ENCODE measurements at regions not wholly inside any gene's neighbourhood (a gene's known extent, or its start where the extent isn't known, plus 50 kb on each side); places are given as distances from the start of the nearest gene placed in this dataset.

DNA sequence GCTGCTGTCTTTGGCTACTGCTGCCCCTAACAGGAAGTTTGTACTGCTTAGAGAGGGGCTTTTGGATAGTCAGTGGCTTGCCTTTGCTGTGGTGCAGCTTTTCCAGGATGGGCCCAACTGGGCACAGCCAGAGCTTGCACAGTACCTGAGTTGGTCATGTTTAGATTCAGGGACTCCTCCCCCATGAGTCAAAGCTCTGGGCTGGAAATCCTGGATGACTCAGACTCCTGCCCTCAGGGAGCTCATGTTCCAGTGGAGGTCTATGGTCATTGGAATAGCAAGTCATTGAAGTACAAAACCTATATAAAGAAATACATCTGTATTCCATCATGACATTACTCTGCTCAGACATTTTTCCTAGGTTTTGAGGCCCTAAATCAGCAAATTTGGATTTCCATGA, 66.7 kb upstream of the PJA1 start:
- TF ChIP-seq, protein P1, sequence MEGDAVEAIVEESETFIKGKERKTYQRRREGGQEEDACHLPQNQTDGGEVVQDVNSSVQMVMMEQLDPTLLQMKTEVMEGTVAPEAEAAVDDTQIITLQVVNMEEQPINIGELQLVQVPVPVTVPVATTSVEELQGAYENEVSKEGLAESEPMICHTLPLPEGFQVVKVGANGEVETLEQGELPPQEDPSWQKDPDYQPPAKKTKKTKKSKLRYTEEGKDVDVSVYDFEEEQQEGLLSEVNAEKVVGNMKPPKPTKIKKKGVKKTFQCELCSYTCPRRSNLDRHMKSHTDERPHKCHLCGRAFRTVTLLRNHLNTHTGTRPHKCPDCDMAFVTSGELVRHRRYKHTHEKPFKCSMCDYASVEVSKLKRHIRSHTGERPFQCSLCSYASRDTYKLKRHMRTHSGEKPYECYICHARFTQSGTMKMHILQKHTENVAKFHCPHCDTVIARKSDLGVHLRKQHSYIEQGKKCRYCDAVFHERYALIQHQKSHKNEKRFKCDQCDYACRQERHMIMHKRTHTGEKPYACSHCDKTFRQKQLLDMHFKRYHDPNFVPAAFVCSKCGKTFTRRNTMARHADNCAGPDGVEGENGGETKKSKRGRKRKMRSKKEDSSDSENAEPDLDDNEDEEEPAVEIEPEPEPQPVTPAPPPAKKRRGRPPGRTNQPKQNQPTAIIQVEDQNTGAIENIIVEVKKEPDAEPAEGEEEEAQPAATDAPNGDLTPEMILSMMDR (IDR thresholded peaks at IDR 0.05; ENCODE audit: control insufficient read depth, insufficient read depth, low read depth, low read length, missing control alignments), result no peak

DNA sequence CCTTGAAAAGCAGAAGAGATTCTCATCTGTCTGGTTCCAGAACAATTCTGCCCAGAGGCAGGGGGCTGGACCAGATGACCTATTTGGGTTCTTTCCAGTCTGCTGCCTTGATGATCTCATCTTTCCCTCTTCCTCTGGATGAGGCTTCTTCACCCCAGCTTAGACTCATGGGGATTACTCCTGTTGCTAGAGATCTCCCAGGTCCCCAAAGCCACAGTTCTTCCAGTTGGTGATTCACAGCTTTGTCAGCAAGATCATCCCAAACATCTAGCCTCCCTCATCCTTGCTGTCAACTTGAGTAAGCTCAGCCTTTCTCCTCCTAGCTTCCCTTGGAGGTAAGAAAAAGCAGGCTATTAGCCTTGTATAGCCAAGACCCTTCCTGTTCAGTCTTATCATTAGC, 64.2 kb upstream of the PJA1 start:
- peak; percentile 10 for DNase-seq (ENCODE audit: low read depth)
- H3K4me3 ChIP-seq (ENCODE audit: control insufficient read depth, low read depth, low read length), result no peak overlapping the region
- TF ChIP-seq, protein P1 (IDR thresholded peaks at IDR 0.05; ENCODE audit: control insufficient read depth, insufficient read depth, low read depth, low read length, missing control alignments), result no peak

More for the DNA sequence above, 66.7 kb upstream of the PJA1 start:
- DNase-seq (ENCODE audit: low read depth), result no peak
- no peak overlapping the region for H3K4me3 ChIP-seq (ENCODE audit: control insufficient read depth, low read depth, low read length)

DNA sequence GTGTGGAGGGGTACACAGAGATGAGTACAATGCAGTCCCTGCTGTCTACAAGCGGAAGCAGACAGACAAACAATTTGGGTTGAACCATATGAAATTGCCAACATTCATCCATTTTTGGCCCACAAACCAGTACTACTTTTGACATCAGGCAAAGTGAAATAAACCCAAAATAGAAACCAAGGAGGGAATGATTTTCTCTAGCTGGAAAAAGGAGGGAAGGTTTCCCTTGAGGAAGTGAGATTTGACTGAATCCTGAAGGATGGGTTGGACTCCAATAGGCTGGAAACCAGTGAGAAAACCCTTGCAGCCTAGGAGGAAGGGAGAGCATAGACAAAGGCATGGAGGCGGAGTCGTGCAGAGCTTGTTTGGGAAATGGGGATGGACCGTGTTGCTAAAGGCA, 63.5 kb upstream of the PJA1 start:
- no peak overlapping the region for H3K4me3 ChIP-seq (ENCODE audit: control insufficient read depth, low read depth, low read length)
- DNase-seq (ENCODE audit: low read depth), result no peak
- TF ChIP-seq, protein P1 (IDR thresholded peaks at IDR 0.05; ENCODE audit: control insufficient read depth, insufficient read depth, low read depth, low read length, missing control alignments), result no peak

DNA sequence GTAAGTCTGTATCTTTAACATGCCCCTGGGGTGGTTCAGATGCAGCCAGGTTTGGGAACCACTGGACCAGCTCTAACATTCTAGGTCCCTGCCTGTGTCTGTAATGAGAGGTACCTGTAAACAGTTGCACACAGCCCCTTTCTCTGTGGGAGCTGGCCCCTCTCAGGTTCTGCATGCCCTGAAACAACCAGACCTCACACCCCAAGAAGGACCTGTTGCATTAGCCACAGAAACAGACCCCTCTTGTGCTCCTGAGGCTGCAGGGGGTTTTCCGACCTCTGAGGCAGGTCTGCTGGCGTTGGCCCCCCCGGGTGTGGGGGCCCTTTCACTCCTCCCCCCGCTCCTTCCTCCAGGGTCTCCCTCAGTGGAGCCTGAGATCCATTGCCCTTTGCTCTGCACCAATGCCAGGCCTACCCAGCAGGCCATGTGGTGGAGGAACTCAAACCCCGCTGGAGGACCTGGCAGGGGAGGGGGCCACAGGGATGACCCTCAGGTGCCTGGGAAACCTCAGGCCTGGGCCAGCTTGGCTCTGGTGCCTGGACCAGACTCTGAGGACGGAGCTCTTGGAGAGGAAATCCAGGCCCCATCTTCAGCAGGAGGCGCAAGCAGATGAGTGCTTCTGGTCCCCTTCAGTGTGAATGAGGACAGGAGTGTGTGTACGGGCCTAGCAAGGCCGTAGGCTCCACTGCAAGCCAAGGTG, 61.4 kb upstream of the PJA1 start:
- H3K4me3 ChIP-seq (ENCODE audit: control insufficient read depth, low read depth, low read length), result no peak overlapping the region
- TF ChIP-seq, protein P1 (IDR thresholded peaks at IDR 0.05; ENCODE audit: control insufficient read depth, insufficient read depth, low read depth, low read length, missing control alignments), result no peak
- DNase-seq (ENCODE audit: low read depth), result no peak

DNA sequence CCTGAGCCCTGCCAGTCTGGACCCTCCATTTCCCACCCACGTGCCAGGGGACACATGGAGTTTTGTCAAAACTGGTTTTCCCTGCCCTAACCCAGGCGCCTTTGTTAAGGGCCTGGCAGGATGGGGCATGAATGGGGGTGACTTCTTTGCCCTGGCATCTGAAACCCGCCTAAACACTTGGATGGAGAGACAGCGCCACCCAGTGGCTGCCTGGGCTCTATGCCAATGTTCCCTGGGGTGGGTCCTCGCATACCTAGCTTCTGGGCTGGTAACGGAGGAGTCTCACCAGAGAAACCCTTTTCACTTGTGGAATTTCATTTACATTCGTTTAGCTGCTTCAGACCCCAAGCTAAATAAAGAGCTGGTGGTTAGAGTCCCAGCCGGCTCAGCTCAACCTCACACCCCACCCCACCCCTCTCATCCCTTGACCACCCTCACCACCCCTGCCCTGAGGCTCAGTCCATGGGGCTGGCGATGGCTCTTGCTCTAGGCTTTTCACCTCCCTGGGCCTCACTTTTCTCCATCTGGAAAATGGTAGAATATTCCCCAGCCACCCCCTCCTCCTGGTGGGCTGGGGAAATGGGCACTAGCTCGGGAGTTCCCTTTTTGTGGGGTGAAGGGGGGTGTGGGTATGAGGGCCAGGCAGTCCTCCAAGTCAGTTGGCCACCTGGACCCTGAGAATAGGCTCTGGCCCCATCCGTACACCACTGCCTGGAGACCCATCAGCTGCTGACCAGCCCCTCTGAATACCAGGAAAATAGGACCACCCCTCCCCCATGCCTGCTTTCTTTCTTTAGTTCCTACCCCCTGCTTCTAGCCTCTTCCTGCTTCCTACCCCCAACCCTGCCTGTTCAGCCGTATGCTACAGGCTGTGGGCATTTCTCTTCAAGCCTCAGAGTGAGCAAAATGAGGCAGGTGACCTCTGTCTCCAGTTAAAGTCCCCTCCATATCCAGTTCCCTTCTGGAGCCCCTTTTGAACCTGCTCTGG, 57.1 kb upstream of the PJA1 start:
- TF ChIP-seq, protein P1 (IDR thresholded peaks at IDR 0.05; ENCODE audit: control insufficient read depth, insufficient read depth, low read depth, low read length, missing control alignments), result peak; percentile 83
- no peak overlapping the region for H3K4me3 ChIP-seq (ENCODE audit: control insufficient read depth, low read depth, low read length)

DNA sequence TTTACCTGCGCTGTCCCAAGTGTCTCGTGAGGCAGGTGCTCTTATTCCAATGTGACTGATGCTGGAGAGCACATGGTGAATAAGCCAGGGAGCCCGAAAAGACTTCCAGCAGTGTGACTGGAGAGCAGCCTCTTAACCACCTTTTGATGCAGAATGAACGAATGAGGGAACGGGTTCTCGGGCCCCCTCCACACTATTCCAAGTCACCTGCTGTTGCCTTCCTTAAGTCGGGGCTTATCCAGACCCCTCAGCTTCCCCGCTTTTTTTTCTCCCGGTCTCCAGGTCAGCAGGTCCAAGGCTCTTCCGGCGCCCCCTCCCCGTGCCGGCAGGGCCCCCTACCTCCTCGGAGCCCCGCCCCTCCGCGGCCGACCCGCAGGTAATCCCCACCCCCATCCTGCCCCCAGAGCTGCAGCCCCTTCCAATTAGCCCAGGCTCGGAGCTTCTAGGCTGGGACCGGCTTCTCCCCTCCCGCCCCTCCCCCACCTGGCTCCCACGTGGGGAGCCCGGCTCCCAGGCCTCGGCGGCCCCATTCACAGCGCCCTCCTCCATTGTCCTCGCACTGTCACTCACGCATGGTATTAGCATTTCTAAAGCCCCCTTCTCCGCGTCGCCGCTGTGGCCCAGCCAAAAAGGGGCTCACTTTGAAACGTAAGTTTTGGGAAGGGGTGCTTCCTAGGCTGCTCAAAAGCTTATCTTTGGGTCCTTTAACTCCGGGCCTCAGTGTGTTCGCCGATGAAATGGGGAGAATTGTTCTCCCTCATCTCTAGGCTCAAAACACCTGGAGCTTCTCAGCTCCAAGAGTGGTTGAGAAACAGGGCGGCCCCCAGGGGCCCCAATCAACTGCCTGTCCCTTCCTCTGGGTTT, 56.2 kb upstream of the PJA1 start:
- TF ChIP-seq, protein P1 (IDR thresholded peaks at IDR 0.05; ENCODE audit: control insufficient read depth, insufficient read depth, low read depth, low read length, missing control alignments), result no peak
- no peak overlapping the region for H3K4me3 ChIP-seq (ENCODE audit: control insufficient read depth, low read depth, low read length)
- no peak for DNase-seq (ENCODE audit: low read depth)

More for the DNA sequence above, 57.1 kb upstream of the PJA1 start:
- DNase-seq (ENCODE audit: low read depth), result peak; percentile 4
